Thyroid gland (tissue), 4 donors: ENCODE measurements at regions not wholly inside any gene's neighbourhood (a gene's known extent, or its start where the extent isn't known, plus 50 kb on each side); places are given as distances from the start of the nearest gene placed in this dataset.

Source experiments
- CTCF ChIP-seq, 6 experiments: fragments of 200-600 bp in 3 of 6; fragments of 450-650 bp in 3 of 6; sonication (generic) in 3 of 6; IDR thresholded peaks; one replicate each; pipeline ENCODE4 v1.5.1; 2016 to 2019; ENCODE audit warnings: antibody characterized with exemption in 6 of 6, mild to moderate bottlenecking in 2 of 6, inconsistent platforms in 1 of 6, moderate library complexity in 1 of 6
- POLR2A ChIP-seq, 2 donors: fragments of 450-650 bp; IDR thresholded peaks; one replicate each; pipeline ENCODE4 v1.6.1; 2017; ENCODE audit warnings: antibody characterized with exemption in 2 of 2, mild to moderate bottlenecking in 2 of 2, moderate library complexity in 1 of 2

GRCh38 chr12:24705216-24705615 lies 243.7 kb downstream of the BCAT1 start:
- TF ChIP-seq POLR2A (IDR thresholded peaks at IDR 0.05) (no peak), CTCF (IDR thresholded peaks at IDR 0.05) (no peak)
